GM12892 (cell line): ENCODE measurements at regions not wholly inside any gene's neighbourhood (a gene's known extent, or its start where the extent isn't known, plus 50 kb on each side); places are given as distances from the start of the nearest gene placed in this dataset.

Source experiments
- DNase-seq: peaks from one replicate; pipeline ENCODE4 v3.0.0; 2011; ENCODE audit not compliant: insufficient read length
- FAIRE-seq: peaks from 2 replicates; lab custom pipeline; 2011; peaks lifted over from hg19 to GRCh38; lab: Jason Lieb, UNC
- POLR2A ChIP-seq: IDR thresholded peaks from 2 replicates; pipeline ENCODE4 v1.6.1; 2011; ENCODE audit warnings: low read depth, low read length, control low read depth
- POLR2AphosphoS5 ChIP-seq: IDR thresholded peaks from 2 replicates; pipeline ENCODE4 v1.6.1; 2011; ENCODE audit warnings: low read depth, low read length, control low read depth
- TAF1 ChIP-seq: IDR thresholded peaks from 2 replicates; pipeline ENCODE4 v1.6.1; 2011; ENCODE audit warnings: low read depth, mild to moderate bottlenecking, control low read depth, low read length, borderline replicate concordance

DNA sequence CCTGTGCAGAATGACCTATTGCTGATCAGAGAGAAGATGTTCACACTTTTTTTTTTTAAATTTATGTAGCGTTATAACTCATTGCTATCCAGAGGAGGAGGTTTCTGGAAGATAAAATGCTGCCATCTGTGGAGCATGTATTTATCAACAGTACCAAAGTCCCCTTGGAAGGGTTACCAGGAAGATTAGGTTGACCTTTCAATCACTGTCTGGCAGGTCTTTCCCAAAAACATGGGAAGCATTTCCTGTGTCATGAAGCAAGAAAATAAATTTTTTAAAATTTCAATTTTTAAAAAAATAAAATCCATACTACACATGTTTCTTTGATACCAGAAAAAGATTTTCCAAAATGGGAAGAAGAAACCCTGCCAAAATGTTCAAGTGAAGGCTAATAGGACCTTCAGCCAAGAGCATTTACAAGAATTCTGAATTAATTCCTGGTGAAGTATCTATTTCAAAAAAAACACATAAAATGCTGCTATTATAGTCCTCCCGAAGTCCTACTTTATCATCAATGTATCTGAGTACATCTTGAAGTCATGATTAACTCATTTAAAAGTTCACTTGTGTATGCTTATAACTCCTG is 143.9 kb upstream of the RND3 start:
- DNase-seq (no peak), FAIRE-seq (no peak)
- TF ChIP-seq POLR2AphosphoS5 (no peak), TAF1 (no peak), POLR2A (no peak)

DNA sequence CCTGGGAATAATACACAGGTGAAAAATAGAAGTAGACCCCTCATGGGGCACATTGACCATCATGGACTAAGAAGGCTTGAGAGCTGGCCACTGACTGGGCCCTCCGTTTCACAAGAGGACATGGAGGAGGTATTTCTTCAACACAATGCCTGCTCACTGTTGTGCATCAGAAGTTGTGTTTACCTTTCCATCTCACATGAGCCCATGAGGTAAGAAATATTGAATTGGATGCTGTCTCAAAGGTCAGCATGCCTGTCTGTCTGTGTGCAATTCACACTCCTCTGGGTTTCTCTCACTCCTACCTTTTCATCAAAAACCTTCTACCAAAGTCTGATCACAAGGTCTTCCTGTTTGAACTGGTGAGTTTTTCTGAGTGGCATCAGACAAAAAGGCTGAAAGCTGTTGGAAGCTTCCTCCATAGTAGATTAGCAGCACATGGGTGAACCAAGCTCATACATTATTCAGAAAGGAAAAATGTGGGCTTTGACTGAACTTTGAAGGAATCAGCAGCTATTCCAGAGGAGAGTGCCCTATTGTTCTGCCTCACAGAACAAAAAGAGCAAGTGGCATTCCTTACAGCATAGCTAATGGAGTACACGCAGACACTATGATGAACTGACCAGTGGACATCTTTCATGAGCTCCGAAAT is 143.2 kb upstream of the RND3 start:
- DNase-seq = no peak
- TF ChIP-seq POLR2AphosphoS5 (no peak), POLR2A (no peak), TAF1 (no peak)
- FAIRE-seq = no peak

DNA sequence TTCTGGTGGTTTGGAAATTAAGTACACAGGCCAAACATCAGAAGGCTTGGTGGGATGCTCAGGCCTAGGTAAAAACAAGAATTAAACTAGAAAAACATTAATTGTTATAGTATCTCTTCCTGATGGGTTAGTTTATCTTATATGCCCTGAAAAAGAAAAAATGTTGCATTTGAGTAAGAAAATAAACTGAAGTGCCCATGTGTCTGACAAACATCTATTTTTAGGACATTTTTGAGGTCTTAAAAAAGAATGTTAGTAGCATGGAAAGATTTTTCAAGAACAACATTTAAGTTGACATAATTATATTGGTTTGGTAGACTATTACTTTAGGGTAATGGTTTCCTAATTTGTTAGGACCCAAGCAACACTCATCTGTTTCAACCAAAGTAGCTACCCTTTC is 140.1 kb upstream of the RND3 start:
- DNase-seq (no peak), FAIRE-seq (no peak)
- TF ChIP-seq POLR2AphosphoS5 (no peak), POLR2A (no peak), TAF1 (no peak)

DNA sequence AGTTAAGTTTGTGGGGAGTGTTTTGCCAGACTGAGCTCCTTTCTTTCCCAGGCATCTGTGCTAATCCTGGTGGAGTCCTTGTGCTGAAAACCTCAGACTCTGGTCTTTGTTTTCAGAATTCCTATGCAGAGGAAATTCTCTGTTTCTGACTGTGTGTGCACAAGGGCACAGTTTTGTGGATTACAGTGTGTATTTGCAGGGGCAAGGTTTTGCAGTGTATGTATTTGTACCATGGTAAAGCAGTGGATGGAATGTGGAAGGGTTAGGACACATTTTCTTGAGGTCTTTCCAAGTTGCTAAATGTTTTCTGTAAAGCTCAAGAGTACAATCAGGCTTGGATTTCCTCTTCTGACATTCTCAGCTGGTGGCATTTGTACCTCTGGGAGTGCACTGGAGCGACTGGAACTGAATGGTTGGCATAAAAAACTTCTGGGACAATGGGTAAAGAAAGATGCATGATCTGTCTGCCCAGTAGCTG is 139.5 kb upstream of the RND3 start:
- TF ChIP-seq TAF1 (no peak), POLR2A (no peak), POLR2AphosphoS5 (no peak)
- no peak for DNase-seq
- no peak for FAIRE-seq

DNA sequence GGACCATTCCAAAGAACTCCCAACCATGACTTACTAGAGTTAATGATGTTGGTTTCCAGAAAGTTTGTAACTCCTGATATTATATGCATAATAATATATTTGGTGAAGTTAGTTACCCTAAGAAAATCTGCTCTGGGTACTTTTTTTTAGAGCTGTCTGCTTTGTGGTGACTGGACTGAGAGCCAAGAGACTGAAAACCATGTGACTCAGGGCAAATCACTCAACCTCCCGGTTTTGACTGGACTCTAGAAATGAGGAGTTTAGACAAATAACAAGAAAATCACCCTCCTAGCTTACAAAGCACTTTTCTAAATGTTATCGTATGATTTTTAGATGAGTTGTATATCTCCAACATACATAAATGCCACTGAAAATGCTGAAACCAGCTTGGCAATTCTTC is 138.3 kb upstream of the RND3 start:
- DNase-seq (no peak), FAIRE-seq (no peak)
- TF ChIP-seq POLR2A (no peak), POLR2AphosphoS5 (no peak), TAF1 (no peak)

DNA sequence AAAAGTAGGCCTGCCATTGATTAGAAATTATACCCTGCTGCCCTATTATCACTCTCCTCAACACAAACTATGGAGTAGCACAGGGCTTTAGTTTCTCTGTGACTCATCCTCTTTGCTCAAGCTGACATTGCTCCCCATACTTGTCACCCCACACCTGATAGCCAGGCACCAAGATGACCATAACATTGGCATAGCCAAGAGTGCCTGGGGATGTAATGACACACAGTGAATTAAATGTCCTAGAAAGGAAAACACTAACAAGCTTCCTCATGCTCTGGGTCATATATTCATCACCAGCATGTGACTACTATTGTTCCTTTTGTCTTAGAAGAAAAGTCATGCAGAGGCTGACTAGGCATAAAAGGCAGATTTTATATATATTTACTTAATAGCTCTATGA is 137.8 kb upstream of the RND3 start:
- DNase-seq = no peak
- TF ChIP-seq POLR2A = no peak
- no peak for TF ChIP-seq TAF1
- TF ChIP-seq POLR2AphosphoS5 = no peak
- FAIRE-seq = no peak

DNA sequence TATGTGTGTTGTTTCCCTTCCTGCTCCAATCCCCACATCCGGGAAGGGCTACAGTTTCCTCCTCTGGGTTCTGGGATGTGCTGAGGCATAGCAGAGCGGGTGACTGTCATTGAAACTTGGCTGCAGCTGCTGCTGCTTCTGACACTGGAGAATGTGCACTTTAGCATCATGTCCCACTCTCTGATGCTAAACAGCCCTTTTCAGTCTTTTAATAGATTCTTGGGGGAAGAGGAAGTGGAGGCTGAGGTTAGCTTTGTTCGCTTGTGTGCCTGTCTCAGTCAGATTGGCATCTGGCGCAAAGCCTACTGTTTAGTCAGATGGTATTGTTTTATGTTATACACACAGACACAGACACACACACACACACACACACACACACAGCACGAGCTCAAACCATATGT is 136.5 kb upstream of the RND3 start:
- DNase-seq = no peak
- TF ChIP-seq POLR2A (no peak), TAF1 (no peak), POLR2AphosphoS5 (no peak)
- no peak for FAIRE-seq

DNA sequence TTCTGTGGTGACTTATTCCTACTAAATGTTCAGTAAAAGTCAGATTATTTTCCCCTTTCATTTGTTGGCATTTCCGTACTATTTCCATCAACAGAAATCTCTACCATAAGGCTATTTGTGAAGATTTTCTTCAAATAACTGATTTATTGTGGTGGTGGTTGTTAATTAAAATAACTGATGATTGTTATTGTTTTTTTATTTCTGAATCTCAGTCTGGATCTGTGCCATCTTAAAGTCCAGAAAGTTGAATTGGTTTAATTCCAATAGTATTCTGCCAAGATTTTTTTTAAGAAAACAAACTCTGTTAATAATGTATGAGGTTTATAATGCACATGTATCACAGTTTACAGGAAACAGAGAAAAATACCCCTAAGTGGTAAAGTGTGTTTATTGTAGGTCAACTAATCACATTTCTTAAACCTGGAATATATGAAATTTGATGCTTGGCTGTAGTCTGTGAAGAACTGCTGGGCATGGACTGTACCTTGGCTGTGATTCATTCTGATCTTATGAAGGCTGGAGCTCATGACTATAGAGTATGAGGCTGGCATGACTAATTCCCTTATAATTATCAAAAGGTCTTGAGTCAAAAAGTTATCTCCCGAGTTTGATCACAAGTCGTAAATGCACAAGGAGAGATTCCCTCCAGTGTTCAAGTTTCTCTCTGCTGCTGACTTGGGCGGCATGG is 134.2 kb upstream of the RND3 start:
- FAIRE-seq (no peak), DNase-seq (no peak)
- TF ChIP-seq POLR2AphosphoS5 (no peak), POLR2A (no peak), TAF1 (no peak)

DNA sequence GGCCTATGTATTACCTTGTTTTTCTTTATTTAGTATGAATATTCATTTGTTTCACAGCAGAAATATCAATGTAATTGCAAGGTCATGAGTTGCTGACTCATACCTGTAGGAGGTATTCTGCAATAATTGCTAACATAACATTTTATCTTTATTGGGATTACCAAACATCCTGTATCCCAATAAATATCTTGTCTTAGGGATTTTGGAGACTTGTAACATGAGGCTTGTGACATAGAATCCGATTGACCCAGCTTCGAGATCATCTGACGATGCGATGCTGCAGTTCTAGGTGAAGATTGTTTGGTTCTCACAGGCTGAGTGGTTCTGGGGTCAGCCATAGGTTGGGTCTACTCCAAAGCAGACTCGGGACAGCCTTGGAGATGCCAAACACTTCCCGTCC is 133.4 kb upstream of the RND3 start:
- FAIRE-seq (no peak), DNase-seq (no peak)
- TF ChIP-seq TAF1 (no peak), POLR2A (no peak), POLR2AphosphoS5 (no peak)

DNA sequence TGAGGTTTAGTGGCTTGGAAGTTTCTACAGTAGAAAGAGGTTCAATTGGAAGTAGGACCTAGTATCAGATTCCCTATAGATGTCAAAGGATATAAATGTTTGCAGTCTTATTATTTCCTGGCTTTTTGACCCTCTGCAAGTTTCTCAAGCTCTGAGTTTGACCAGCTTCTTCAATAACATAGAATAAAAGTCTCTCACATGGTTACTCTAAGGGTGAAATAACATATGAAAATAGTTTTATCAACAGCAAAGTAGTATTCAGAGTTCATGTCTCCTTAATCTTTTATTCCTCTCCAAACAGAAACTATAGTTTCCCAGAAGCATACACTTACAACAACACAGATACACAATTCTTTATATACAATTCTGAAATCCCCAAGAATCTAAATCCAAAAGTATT is 132.9 kb upstream of the RND3 start:
- FAIRE-seq (no peak), DNase-seq (no peak)
- TF ChIP-seq POLR2AphosphoS5 = no peak

DNA sequence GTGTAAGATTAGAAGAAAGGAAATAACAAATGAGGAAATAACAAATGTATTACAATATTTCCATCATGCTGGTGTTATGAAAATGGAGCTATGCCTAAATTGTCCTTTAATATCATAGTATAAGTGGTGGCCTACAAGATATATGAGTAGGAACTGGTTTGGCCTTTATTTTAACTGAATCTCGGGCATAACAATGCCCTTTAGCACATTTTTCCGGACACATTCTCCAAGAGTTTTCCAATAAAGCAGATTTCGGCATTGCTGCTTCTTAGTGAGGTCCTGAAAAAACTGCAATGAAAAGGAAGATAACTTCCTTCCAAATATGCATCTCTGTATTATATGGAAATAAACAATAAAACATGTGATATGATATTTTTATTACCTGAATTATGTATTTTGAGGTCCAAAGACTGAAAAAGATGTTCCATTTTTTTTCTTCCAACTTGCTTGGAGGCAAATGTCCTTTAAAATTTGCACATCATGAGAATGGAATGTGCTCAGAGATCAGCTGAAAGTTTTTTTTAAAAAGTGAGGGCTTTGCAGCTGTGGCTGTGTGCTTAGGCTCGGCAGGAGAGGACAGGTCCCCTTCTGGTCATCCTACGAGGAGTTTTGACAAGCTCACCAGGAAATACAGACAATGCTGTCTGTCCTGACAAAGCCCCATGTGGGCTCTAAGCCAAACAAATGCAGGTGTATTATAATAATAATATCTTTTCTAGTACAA is 132.3 kb upstream of the RND3 start:
- TF ChIP-seq TAF1 (no peak), POLR2A (no peak), POLR2AphosphoS5 (no peak)
- no peak for FAIRE-seq
- DNase-seq = no peak
